H1 (cell line): ENCODE measurements at regions not wholly inside any gene's neighbourhood (a gene's known extent, or its start where the extent isn't known, plus 50 kb on each side); places are given as distances from the start of the nearest gene placed in this dataset.

Experiments
- CTCF ChIA-PET: fragments of 300-600 bp; sonication (Branson Sonifier 250); formaldehyde crosslinking; loops from one replicate; lab custom pipeline; 2021; ENCODE audit not compliant: partially characterized antibody; lab: Charles Lee
- POLR2A ChIA-PET: fragments of 300-600 bp; sonication (Branson Sonifier 250); formaldehyde crosslinking; loops from one replicate; lab custom pipeline; 2021; ENCODE audit warnings: inconsistent platforms; ENCODE audit not compliant: partially characterized antibody; lab: Charles Lee
- DNase-seq, 2 experiments: peaks; one replicate each; pipeline versions ENCODE4 v3.0.0 to v3.0.0-alpha.2; 2010 to 2022; ENCODE audit warnings: low spot score in 2 of 2, low read depth in 1 of 2, mixed read lengths in 1 of 2
- FAIRE-seq: peaks from 2 replicates; lab custom pipeline; 2011; peaks lifted over from hg19 to GRCh38; lab: Jason Lieb, UNC
- H2AFZ ChIP-seq: 2 replicates; pipeline ENCODE4 v1.8.1; 2012; ENCODE audit warnings: low read length, inconsistent platforms
- H2AK5ac ChIP-seq: 2 replicates; pipeline ENCODE4 v1.6.1; 2013; ENCODE audit warnings: low read depth, low read length
- H2BK120ac ChIP-seq: replicated peaks from 2 replicates; pipeline ENCODE3; 2013; ENCODE audit warnings: low read depth, low read length, inconsistent platforms
- H2BK12ac ChIP-seq: 2 replicates; pipeline ENCODE4 v1.6.1; 2013; ENCODE audit warnings: low read depth, low read length
- H2BK15ac ChIP-seq: 2 replicates; pipeline ENCODE4 v1.6.1; 2013; ENCODE audit warnings: low read length
- H2BK20ac ChIP-seq: 2 replicates; pipeline ENCODE4 v1.6.1; 2013; ENCODE audit warnings: low read length
- H2BK5ac ChIP-seq: 2 replicates; pipeline ENCODE4 v1.6.1; 2013; ENCODE audit warnings: low read depth, low read length
- H3K14ac ChIP-seq: 2 replicates; pipeline ENCODE4 v1.6.1; 2013; ENCODE audit warnings: inconsistent platforms; ENCODE audit not compliant: insufficient read length
- H3K18ac ChIP-seq: 2 replicates; pipeline ENCODE4 v1.6.1; 2013; ENCODE audit warnings: low read length; ENCODE audit errors: extremely low read depth
- H3K23ac ChIP-seq: 2 replicates; pipeline ENCODE4 v1.6.1; 2013; ENCODE audit warnings: inconsistent platforms; ENCODE audit not compliant: insufficient read length
- H3K23me2 ChIP-seq: 2 replicates; pipeline ENCODE4 v1.6.1; 2013; ENCODE audit warnings: low read depth, low read length
- H3K27ac ChIP-seq: 2 replicates; pipeline ENCODE4 v1.6.1; 2011; ENCODE audit warnings: low read depth, low read length, inconsistent platforms
- H3K27me3 ChIP-seq, 4 experiments: replicated peaks in 1 of 4; 1 replicate in 1 of 4; 2 replicates in 3 of 4; pipeline versions ENCODE4 v1.6.1 to v1.8.1; 2011 to 2013; ENCODE audit warnings: low read length in 3 of 4, mild to moderate bottlenecking in 3 of 4, inconsistent platforms in 2 of 4, mixed read lengths in 2 of 4, moderate library complexity in 1 of 4; ENCODE audit not compliant: control insufficient read depth in 3 of 4, insufficient read depth in 3 of 4; ENCODE audit errors: extremely low read depth in 1 of 4
- H3K36me3 ChIP-seq, 4 experiments: 2 replicates each; pipeline versions ENCODE4 v1.6.1 to v1.8.1; 2011 to 2013; ENCODE audit warnings: mild to moderate bottlenecking in 4 of 4, low read length in 3 of 4, moderate library complexity in 2 of 4, control low read depth in 1 of 4, inconsistent platforms in 1 of 4; ENCODE audit not compliant: insufficient read depth in 4 of 4, control insufficient read depth in 2 of 4
- H3K4ac ChIP-seq: replicated peaks from 2 replicates; pipeline ENCODE3; 2013; ENCODE audit warnings: low read length, low read depth, mixed read lengths, inconsistent platforms; ENCODE audit not compliant: insufficient read length
- H3K4me1 ChIP-seq, 4 experiments: replicated peaks in 1 of 4; 1 replicate in 1 of 4; 2 replicates in 3 of 4; pipeline versions ENCODE4 v1.6.1 to v1.8.1; 2011 to 2013; ENCODE audit warnings: low read length in 3 of 4, inconsistent platforms in 2 of 4, mixed read lengths in 1 of 4; ENCODE audit not compliant: insufficient read depth in 4 of 4, control insufficient read depth in 3 of 4
- H3K4me2 ChIP-seq, 2 experiments: 2 replicates each; pipeline versions ENCODE4 v1.6.1 to v1.8.1; 2011 to 2013; ENCODE audit warnings: low read depth in 2 of 2, low read length in 2 of 2, control low read depth in 1 of 2, inconsistent platforms in 1 of 2, mild to moderate bottlenecking in 1 of 2; ENCODE audit not compliant: insufficient read depth in 1 of 2
- H3K4me3 ChIP-seq, 4 experiments: fragments of 200-600, 300-600 bp in 1 of 4; sonication (generic), shearing (Covaris generic), sonication (Bioruptor Twin) in 1 of 4; 2 replicates each; pipeline versions ENCODE4 v1.5.1 to v1.8.1; 2011 to 2016; ENCODE audit warnings: low read length in 4 of 4, low read depth in 3 of 4, control low read depth in 2 of 4, inconsistent platforms in 2 of 4, mild to moderate bottlenecking in 2 of 4, mixed read lengths in 1 of 4, moderate library complexity in 1 of 4; ENCODE audit not compliant: insufficient read depth in 2 of 4; ENCODE audit errors: extremely low read depth in 1 of 4
- H3K56ac ChIP-seq: replicated peaks from 2 replicates; pipeline ENCODE3; 2013; ENCODE audit warnings: low read depth, mild to moderate bottlenecking, mixed read lengths, low read length, inconsistent platforms; ENCODE audit not compliant: insufficient read length
- H3K79me1 ChIP-seq: 2 replicates; pipeline ENCODE4 v1.6.1; 2013; ENCODE audit warnings: low read depth, low read length, control low read depth
- H3K79me2 ChIP-seq, 2 experiments: 2 replicates each; pipeline versions ENCODE4 v1.6.1 to v1.8.1; 2012 to 2013; ENCODE audit warnings: low read length in 2 of 2, mild to moderate bottlenecking in 2 of 2, inconsistent platforms in 1 of 2; ENCODE audit not compliant: insufficient read depth in 2 of 2, control insufficient read depth in 1 of 2
- H3K9ac ChIP-seq, 4 experiments: replicated peaks in 1 of 4; 1 replicate in 1 of 4; 2 replicates in 3 of 4; pipeline versions ENCODE4 v1.6.1 to v1.8.1; 2011 to 2013; ENCODE audit warnings: low read depth in 3 of 4, low read length in 3 of 4, control low read depth in 2 of 4, mild to moderate bottlenecking in 2 of 4, moderate library complexity in 2 of 4, inconsistent platforms in 1 of 4; ENCODE audit errors: extremely low read depth in 1 of 4
- H3K9me3 ChIP-seq, 2 experiments: 2 replicates each; pipeline versions ENCODE4 v1.6.1 to v1.8.1; 2012 to 2013; ENCODE audit warnings: mild to moderate bottlenecking in 2 of 2, moderate library complexity in 2 of 2, control low read depth in 1 of 2, inconsistent platforms in 1 of 2, low read depth in 1 of 2, low read length in 1 of 2, mixed read lengths in 1 of 2; ENCODE audit not compliant: insufficient read depth in 2 of 2
- H4K20me1 ChIP-seq, 2 experiments: replicated peaks in 1 of 2; 2 replicates each; pipeline versions ENCODE3 to v1.8.1; 2011 to 2013; ENCODE audit warnings: inconsistent platforms in 2 of 2, low read length in 2 of 2, mild to moderate bottlenecking in 1 of 2; ENCODE audit not compliant: insufficient read depth in 2 of 2, control insufficient read depth in 1 of 2
- H4K5ac ChIP-seq: 2 replicates; pipeline ENCODE4 v1.6.1; 2013; ENCODE audit warnings: low read length, low read depth, mixed read lengths, inconsistent platforms; ENCODE audit not compliant: insufficient read length
- H4K8ac ChIP-seq: 2 replicates; pipeline ENCODE4 v1.8.0; 2013; ENCODE audit warnings: mild to moderate bottlenecking, moderate library complexity, low read length, inconsistent platforms; ENCODE audit not compliant: insufficient read depth; ENCODE audit errors: extremely low read depth
- H4K91ac ChIP-seq: replicated peaks from 2 replicates; pipeline ENCODE3; 2013; ENCODE audit warnings: low read length, mixed read lengths, inconsistent platforms; ENCODE audit not compliant: insufficient read length
- HDAC2 ChIP-seq, 2 experiments: fragments of 300-600 bp in 1 of 2; sonication (generic) in 1 of 2; IDR thresholded peaks; 2 replicates each; pipeline ENCODE4 v1.6.1; 2011 to 2012; ENCODE audit warnings: low read depth in 2 of 2, low read length in 2 of 2, mild to moderate bottlenecking in 2 of 2, moderate library complexity in 2 of 2, borderline replicate concordance in 1 of 2, inconsistent platforms in 1 of 2
- JUND ChIP-seq: IDR thresholded peaks from 2 replicates; pipeline ENCODE4 v1.6.1; 2011; ENCODE audit warnings: mild to moderate bottlenecking, improper control_type of control experiment, low read length
- WGBS, 2 experiments: shearing (Covaris generic) in 1 of 2; methylation state at CpG; one replicate each; pipeline versions ENCODE4 v1.1.6 to v1.1.7; 2013 to 2015; ENCODE audit warnings: low lambda C conversion rate in 2 of 2, mixed read lengths in 2 of 2, inconsistent platforms in 1 of 2, low coverage in 1 of 2, missing lambda C conversion rate in 1 of 2; ENCODE audit not compliant: insufficient replicate concordance in 2 of 2, insufficient coverage in 1 of 2, insufficient read length in 1 of 2; ENCODE audit errors: extremely low coverage in 1 of 2, missing lambda C conversion rate in 1 of 2; 5-methylcytosine and 5-hydroxymethylcytosine counted together
- TF ChIP-seq, protein P1 (sequence below): IDR thresholded peaks from 2 replicates; pipeline ENCODE4 v1.6.1; 2012; ENCODE audit warnings: inconsistent platforms
- TF ChIP-seq, protein P2 (sequence below): IDR thresholded peaks from 2 replicates; pipeline ENCODE4 v1.6.1; 2012; ENCODE audit warnings: inconsistent platforms

DNA sequence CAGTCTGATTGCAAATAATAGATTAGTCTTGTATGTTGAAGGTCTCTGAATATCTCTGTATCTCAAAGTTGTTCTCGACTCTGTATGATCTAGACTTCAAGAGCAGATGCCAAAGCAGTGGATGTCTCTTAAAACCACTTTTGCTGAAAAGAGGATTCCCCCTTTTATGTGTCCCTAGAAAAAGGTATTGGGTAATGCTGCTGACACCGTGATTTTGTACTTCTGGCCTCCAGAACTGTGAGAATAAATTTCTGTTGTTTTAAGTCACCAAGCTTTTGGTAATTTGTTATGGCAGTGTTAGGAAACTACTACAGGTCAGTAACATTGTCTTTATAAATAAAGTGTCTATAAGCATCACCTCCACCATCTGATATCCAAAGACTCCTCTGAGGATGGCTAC, 85.3 kb upstream of the PIK3R1 start:
- 82% methylated on average over 2 of the region's 2 CpGs; no CpG with 5 or more reads in 1 of the 2 experiments for WGBS, 2 experiments
- Histone ChIP-seq H2BK20ac (no peak overlapping the region), H3K23me2 (no peaks in the 10 kb centered on the region; the same call in 1 of the 2 replicates), H3K4me3 (no peak overlapping the region), H4K20me1 (no peaks in the 10 kb centered on the region), H3K56ac (no peak overlapping the region), H2BK12ac (no peak overlapping the region), H4K91ac (no peak overlapping the region), H3K9me3 (no peaks in the 10 kb centered on the region), H2AFZ (no peak overlapping the region), H4K5ac (no peak overlapping the region), H3K79me2 (no peaks in the 10 kb centered on the region), H3K4me1 (peaks cover 0 to 5% (median 0%) of the 10 kb centered on the region in 4 experiments; a peak in 1 of 7 replicates), H2BK120ac (no peak overlapping the region), H3K79me1 (no peaks in the 10 kb centered on the region), H3K18ac (no peak overlapping the region), H2BK5ac (no peak overlapping the region), H3K27ac (no peak overlapping the region), H2BK15ac (no peak overlapping the region), H4K8ac (no peak overlapping the region), H3K4me2 (no peak overlapping the region), H3K4ac (no peak overlapping the region), H3K27me3 (no peaks in the 10 kb centered on the region), H3K14ac (no peak overlapping the region), H3K9ac (no peak overlapping the region), H3K23ac (no peak overlapping the region), H2AK5ac (no peak overlapping the region), H3K36me3 (no peaks in the 10 kb centered on the region)
- no peak for TF ChIP-seq JUND
- TF ChIP-seq, protein P1, sequence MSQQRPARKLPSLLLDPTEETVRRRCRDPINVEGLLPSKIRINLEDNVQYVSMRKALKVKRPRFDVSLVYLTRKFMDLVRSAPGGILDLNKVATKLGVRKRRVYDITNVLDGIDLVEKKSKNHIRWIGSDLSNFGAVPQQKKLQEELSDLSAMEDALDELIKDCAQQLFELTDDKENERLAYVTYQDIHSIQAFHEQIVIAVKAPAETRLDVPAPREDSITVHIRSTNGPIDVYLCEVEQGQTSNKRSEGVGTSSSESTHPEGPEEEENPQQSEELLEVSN = no peak
- no peak for TF ChIP-seq HDAC2 (IDR thresholded peaks at IDR 0.05; ENCODE audit: borderline replicate concordance in 1 of 2, low read depth in 2 of 2, low read length in 2 of 2)
- TF ChIP-seq, protein P2, sequence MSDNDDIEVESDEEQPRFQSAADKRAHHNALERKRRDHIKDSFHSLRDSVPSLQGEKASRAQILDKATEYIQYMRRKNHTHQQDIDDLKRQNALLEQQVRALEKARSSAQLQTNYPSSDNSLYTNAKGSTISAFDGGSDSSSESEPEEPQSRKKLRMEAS = no peak
- FAIRE-seq (no peak), DNase-seq (no peak)
- ChIA-PET POLR2A (no interaction called here), CTCF (no interaction called here)
